ENCODE measurements at regions not wholly inside any gene's neighbourhood (a gene's known extent, or its start where the extent isn't known, plus 50 kb on each side); places are given as distances from the start of the nearest gene placed in this dataset.
A peak's percentile ranks its signal among the peaks of the same experiment; 100 is the strongest.

DNA sequence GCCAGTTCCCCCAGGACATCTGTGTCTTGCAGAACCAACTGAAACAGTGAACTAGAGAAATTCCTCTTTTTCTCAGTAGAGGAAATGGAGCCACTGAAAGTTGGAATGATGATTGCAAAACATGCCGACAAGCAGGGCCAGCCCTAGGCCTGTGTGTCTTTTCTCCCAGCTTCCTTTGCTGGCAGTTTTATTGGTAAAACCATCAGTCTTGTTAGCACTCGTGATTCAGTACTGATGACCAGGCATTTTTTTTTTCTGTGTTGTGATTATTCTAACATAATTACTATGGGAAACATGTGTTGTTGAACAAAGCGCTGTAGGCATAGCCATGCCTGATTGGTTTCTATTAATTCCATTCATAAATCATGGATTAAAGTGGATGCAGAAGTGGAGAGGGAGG, 620.7 kb downstream of the AACS start:
- peak; percentile 98 for FAIRE-seq

DNA sequence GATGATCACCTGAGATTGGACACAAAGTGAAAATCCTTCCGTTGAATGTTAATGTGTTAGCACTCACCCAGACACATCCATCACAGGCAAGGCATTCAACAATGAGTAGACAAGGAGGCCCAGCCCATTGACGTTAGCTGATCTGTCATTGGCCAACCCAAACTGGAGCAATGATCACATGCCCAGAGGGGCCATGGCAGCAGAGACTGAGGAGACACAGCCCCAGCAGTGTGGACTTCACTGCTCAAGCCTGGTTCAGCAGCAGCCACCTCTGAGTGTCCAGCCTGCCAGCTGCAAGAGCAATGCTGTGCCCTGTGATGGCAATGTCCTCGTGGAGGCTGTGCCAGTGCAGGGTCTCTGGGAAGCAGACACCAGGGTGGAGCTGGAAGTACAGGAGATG, 622.2 kb downstream of the AACS start:
- no peak for FAIRE-seq

DNA sequence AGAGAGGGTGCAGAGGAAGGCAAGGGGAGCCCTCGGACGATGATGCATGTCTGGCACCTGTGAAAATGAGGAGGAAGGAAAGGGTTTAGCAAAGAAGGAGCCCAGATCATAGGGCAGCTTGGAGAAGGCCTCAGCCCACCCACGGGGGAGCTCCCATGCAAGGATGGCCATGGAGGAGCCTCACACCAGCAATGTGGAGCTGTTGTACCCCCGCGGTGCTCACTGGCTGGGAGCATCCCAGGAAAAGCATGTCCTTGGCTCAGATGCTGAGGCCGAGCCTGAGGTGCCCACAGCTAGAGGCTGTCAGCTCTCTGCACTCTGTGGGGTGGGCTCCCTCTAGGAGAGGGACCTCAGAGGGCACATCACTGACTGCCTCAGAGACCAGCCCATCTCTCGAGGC, 622.6 kb downstream of the AACS start:
- FAIRE-seq = no peak

DNA sequence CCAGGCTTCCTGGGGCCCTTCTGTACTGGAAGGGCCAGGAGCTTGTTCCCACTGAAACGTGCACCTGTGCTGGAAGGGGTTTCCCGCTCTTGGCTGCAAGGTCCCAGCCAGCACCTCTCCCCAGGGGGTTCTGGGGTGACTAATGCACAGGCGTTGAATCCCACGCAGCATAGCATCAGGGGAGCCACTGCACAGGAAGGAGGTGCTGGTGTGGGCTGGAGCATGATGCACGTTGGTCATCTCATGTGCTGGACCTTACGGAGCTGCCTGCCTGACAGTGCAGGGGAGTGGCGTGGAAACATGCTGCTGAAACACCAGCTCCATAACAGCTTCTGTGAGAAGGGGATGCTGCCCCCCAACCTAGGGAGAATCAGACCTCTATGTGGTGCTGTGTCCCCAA, 623.0 kb downstream of the AACS start:
- FAIRE-seq = no peak

DNA sequence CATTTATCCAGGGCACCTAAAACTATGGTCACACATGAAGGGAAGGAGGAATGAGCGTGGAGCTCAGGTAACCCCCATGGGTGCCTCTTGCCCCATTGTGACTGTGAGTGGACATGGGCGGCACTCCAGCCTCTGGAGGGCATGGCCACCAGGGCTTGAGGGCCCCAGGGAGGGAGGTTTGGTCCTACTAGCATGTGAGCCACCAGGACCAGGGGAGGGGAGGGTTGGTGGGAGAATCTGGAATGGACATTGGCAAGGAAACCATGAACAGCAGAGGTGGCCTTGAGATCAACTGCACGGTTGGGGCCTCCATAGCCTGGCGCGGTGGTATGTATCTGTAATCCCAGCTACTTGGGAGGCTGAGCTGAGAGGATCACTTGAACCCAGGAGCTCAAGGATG, 623.6 kb downstream of the AACS start:
- FAIRE-seq = no peak

DNA sequence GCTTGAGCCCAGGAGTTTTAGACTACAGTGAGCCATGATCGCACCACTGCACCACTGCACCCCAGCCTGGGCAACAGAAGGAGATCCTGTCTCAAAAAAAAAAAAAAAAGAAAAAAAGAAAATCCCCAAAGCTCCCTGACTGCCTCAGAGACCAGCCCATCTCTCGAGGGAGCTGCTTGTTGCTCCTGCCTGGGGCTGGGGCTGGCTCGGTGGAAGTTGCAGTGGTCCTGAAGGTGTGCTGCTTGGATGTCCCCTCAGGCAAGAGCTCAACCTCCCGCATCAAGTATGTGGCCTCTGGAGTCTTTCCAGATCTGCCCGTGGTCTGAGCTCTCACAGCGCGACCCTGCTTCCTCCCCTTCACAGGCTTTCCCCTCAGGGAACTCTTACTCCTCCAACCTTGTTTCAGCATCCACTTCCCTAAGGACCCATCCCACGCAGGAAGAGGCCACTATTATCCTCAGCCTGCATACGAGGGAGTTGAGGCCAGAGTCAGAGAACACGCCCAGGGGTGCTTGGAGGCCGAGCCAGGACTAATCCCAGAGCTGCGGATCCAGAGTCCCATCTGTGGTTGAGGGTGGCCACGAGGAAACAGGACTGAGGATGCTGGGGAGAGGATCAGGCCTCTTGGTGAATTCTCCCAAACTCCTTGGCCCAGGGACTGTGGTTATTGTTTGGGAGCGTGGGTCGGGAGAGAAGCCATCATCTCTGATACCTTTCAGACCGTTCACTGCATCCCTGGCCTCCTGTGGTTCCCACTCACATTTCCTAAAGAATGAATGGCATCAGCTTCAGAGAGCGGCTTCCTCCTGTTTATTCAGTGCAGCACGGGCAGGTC, 624.6 kb downstream of the AACS start:
- no peak for FAIRE-seq

DNA sequence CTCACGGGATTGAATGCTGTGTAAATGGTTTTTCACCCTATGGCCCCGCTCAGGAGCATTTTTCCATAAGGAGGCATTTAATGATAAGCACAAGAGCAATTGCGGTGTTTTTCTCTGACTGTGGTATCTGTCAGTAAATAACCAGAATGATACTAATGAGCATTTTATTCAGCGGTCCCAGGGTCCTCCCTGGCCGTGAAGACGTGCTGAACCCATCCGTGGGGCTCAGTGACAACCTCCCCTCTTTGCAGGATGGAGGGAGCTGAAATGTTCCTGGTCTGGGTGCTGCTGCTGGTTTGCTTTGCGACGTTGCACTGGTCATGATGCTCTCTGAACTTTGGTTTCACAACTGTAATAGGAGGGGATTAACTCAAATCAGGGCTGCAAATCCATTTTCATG, 625.6 kb downstream of the AACS start:
- FAIRE-seq = no peak

DNA sequence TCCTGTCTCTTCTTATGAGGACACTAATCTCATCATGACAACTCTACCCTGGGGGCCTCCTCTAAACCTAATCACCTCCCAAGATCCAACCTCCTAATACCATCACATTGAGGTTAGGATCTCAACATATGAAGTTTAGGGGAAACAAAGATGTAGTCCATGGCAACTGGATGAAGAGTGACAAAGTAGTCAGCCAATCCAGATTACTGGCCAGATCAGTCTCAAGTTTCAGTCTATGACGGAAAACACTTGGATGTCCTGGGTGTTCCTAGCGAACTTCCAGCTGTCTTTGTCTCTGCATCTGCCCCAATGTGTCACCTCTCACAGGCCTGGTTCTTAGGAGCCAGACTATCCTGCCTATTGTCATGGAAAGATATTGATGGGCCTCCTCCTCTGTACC, 630.8 kb downstream of the AACS start:
- no peak for FAIRE-seq

DNA sequence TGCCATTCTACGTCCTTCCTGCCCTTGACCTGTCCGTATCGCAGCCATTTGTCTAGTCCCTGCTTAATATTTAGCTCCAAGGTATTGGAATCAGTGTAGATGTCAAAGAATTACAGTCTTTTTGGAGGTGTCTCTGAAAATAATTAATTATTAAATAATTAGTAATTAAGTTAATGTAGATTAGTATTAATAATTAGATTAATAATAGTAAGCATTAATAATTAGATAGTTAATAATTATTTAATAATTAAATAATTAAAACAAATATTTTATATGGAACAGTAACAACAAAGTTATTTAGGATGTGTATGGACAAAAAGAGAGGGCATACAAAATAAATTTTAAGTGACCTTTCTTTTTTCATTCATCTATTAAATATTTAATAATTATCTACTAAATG, 639.6 kb downstream of the AACS start:
- peak; percentile 54 for FAIRE-seq

DNA sequence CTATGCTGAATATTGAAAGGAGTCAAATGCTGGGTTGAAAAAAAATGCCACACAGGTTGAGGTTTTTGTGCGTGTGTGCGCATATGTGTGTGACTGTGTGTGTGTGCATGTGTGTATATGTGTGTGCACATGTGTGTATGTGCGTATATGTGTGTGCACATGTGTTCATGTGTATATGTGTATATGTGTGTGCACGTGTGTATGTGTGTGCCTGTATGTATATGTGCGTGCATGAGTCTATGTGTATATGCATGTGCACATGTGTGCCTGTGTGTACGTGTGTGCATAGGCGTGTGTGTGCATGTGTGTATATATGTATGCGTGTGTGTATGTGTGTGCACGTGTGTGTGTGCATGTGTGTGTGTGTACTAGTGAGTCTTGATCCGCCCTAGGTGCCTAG, 655.7 kb downstream of the AACS start:
- no peak for FAIRE-seq

DNA sequence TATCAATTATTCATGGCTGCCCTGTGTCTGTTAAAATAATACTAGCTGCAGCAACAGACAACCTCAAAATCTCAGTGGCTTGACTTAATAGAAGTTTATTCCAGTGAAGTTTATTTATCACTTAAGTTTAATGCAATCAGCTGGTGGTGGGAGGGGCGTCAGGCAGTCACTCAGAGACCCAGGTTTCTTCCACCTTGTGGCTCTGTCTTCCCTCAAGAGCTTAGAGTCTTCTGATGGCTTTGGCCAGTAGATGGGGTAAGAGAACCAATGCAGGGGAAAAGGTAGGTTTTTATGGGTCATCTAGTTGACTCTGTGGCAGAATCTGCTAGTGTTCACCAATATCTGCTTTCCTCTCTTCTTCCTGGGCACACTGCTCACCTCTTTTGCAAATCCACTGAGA, 668.9 kb downstream of the AACS start:
- no peak for FAIRE-seq

DNA sequence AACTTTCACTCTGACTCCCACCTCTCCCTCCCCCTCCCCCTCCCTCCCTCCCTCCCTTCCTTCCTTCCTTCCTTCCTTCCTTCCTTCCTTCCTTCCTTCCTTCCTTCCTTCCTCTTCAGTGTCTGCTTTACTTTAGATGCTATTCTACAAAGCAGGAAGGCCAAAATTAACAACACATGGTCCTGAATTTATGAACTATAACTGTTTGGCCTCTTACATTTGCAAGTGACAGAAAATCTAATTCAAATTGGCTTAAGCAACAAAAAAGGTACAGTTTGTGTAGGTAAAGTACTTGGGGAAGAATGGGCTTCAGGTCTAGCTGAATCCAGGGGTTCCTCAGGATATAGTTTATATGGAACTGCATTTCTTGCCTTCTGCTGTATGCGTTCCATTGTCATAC, 673.0 kb downstream of the AACS start:
- no peak for FAIRE-seq

DNA sequence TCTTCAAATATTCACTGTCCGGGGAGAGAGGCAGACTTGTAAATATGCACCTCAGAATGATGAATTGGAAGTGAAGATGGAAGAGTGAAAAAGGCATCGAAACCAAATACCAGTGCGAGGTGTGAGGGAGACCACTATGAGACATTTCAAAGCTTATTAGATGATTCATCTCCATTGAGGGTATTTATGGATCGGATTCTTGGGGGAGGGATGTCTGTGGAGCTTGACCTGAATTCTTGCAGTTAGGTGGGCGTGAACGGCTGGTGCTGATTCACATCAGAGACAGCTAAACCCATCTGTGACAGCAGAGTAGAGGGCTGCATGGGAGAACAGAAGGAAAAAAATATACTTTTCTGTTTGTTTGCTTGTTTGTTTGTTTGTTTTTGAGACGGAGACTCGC, 677.2 kb downstream of the AACS start:
- FAIRE-seq = no peak

DNA sequence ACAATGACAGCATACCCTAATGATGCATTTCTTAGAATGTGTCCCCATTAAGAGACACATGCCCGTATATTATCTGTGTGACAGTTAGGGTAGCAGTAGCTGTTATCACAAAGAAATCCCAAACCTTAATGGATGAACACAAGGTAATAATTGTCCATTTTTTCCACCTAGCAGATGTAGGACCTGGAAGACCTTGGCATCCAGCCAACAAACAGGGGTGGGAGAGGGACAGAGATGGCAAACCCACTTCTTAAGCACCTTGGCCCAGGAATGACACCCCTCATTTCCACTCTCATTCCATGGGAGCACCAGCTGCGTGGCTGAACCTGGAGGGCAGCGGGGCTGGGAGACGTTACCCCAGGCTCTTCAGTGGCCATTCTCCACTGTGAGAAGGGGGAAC, 679.0 kb downstream of the AACS start:
- no peak for FAIRE-seq

DNA sequence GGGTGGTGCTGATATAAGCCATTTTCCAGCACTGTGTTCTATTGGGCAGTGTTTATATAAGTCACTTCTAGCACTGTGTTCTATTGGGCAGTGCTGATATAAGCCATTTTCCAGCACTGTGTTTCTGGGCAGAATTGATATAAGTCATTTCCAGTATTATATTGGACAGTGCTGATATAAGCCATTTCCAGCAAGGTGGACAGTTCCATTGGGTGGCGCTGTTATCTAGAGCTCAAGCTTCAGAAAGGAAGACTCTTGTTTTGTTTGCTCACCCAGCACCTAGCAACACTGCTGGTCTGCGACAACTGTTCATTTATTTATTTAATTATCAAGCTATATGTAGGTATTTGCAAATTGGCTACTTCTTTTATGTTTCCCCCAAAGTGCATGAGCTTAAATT, 690.3 kb downstream of the AACS start:
- FAIRE-seq = no peak

DNA sequence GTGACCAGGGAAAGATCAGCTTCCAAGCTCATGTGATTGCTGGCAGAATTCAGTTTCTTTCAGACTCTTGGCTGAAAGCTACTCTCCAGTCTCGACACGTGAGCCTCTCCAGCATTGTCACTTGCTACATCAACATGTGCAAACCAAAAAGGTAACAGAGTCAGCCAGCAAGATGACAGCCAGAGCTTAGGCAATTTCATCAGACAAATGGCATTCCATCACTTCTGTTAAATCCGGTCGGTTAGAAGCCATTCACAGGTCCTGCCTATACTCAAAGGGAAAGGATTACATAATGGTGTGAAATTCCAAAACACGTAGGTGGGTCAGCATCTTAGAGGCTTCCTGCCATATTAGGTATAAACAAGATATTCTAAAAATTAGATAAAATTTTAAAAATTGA, 700.9 kb downstream of the AACS start:
- no peak for FAIRE-seq

DNA sequence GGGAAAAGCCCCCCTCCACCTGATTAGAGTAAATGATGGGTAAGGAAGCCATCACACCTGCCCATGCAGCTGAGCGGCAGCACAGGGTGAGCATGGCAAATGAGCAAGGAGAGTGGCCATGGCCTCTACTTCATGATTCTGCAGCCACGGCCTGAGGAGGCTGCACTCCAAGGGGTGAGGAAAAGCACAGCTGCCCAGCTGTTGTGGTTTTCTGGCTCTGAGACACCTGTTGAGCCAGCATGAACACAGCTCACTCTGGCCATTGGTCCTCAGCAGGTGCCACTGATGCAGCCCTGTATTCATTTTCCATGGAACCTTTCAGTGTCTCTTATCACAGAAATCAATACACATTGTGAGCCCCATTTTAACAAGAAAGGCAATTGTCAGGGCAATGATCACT, 707.2 kb downstream of the AACS start:
- FAIRE-seq = no peak

DNA sequence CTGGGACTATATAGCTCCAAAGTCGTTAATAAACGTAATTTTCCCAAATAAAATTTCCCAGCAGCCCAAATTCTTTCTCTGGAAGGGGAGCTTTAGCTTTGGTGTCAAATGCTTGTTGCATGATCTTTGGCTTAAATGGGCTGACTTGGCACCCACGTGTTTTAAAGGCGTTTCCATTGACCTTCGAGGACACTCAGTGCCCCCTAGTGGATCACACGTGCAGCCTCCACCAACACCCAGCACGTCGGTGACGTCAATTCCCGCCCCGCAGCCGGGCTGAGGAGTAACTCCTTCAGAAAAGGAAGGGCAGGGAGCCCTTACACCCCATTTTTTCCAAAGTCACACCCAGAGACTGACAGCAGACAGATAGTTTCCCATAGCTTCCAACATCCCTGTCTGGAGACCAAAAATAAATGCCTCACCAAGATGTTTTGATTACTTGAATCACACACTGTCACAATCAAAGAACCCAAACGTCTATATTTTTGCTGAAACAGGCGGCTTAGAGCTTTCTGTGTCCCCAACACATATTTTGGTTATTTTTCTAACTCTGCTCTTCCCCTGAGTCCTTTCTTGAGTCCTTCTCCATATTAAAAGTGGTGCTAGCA, 707.9 kb downstream of the AACS start:
- no peak for FAIRE-seq

DNA sequence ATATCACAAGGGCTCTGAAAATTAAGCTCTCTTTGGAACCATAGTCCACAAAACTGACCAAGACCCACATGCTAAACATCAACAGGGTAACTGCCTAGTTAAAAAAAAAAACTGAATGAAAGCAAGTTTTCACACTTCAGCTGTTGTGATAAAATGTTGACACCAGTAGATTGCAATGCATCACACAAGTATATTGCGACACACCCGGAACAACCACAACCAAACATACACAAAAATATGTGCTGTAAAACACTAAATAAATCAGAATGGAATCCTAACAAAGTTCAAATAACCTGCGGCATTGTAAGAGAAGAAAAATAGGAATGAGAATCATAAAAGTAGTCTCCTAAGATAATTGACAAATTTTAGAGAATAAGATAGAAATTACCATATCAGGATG, 710.3 kb downstream of the AACS start:
- no peak for FAIRE-seq

DNA sequence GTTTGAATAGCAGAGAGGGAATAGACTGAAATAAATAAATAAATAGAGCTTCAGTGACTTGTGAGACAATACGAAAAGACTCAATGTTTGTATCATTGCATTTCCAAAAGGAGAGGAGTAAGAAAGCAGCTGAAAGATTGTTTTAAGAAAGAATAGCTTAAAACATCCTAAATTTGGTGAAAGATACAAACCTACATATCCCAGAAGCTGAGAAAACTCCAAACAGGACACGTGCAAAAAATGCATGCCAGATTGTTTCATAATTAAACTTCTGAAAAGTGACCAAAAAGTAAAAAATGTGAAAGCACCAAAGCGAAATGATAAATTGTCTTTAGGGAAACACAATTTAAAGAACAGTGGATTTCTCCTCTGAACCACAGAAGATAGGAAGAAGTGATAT, 711.0 kb downstream of the AACS start:
- no peak for FAIRE-seq

DNA sequence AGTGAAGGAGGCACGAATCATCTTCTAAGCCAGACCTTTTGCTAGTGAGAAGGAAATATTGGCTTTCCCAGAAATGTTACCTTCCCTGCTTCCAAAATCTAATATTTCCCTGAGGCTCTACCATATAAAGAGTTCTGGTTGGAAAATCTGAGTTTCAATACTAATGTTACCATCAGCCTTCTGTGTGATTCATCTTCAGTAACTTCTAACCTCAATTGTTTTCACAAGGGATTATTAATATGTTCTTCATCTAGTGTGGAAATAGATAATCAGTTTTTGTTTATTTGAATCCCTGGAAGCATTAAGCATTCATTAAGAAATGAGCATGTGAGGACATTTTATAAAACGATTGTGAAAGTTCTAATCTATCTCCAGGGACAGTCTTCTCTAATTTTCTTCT, 720.9 kb downstream of the AACS start:
- no peak for FAIRE-seq

DNA sequence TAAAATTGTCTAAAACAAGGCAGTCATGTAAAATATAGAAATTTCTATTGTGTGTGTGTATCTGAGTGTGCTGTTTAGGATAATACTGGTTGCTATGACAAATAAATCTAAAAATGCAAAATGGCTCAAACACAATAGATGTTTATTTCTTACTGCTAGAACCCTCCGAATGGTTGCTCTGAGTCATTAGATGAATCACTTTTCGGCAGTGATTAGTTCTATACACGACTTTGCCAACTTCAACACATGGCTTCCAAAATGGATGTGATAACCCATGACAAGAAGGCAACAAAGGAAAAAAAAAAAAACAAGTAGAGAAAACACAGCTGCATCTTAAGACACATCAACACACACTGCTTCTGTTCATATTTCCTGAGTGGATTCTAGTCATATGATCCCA, 729.2 kb downstream of the AACS start:
- no peak for FAIRE-seq

DNA sequence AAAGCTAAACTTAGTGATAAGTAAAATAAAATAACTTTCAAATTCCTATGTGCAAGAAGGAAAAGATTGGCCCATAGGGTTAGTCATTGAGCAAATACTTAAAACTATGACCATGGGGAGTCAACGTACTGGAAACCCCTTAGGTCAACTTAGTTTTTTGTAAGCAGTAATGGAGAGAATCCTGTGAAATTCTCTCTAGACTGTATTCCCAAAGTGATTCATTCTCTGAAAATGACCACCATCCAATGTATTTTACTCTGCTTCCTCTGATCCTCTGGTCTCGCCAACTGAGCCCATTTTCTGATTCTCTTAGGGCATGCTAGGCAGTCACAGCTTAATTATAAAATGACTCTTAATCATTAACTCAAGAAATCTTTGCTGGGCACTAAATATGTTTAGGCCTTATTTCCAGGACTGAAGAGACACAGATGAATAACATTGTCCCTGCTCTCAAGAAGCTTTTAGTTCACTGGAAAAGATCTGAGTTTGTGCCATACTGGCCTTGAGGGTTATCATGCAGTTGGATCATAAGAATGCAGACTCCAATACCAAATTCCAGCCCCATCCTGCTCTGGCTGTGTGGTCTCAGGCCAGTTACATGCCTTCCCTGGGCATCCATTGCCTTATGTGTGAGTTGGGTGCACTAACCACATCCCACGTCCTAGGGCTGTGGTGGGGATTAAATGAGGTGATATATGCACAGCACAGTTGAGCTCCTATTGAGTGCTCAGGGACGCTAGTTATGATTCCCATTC, 732.4 kb downstream of the AACS start:
- no peak for FAIRE-seq

DNA sequence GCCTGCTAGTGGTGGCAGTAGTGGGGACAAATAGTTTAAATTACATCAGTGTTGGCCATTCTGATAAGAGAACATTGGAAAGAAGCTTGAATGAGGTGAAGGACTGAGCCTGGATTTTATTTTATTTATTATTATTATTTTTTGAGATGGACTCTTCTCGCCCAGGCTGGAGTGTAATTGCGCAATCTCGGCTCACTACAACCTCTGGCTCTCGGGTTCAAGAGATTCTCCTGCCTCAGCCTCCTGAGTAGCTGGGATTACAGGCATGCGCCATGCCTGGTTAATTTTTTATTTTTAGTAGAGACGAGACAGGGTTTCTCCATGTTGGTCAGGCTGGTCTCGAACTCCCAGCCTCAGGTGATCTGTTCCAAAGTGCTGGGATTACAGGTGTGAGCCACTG, 739.4 kb downstream of the AACS start:
- no peak for FAIRE-seq

Measured in endometrium (tissue), 2 donors.